Activated CD8-positive, alpha-beta memory T cell treated with anti-CD3 and anti-CD28 coated beads, Interleukin-2, amount 50 U/mL, for 24 hours (primary cell): ENCODE measurements at regions not wholly inside any gene's neighbourhood (a gene's known extent, or its start where the extent isn't known, plus 50 kb on each side); places are given as distances from the start of the nearest gene placed in this dataset.
"Not testable (repeated sequence)": the region's sequence is repeated elsewhere in the genome, so short reads cannot be mapped to it uniquely, and the experiment has no call there.

Experiments
- DNase-seq: peaks from one replicate; pipeline ENCODE4 v3.0.0-alpha.2; 2020; ENCODE audit errors: extremely low read depth

GRCh38 chr10:44278837-44279324, 106.0 kb downstream of the CXCL12 start:
- no peak for DNase-seq

- not testable (repeated sequence) for DNase-seq
These were observed 116.4 kb downstream of the CXCL12 start for GRCh38 chr10:44268435-44268948.

DNA sequence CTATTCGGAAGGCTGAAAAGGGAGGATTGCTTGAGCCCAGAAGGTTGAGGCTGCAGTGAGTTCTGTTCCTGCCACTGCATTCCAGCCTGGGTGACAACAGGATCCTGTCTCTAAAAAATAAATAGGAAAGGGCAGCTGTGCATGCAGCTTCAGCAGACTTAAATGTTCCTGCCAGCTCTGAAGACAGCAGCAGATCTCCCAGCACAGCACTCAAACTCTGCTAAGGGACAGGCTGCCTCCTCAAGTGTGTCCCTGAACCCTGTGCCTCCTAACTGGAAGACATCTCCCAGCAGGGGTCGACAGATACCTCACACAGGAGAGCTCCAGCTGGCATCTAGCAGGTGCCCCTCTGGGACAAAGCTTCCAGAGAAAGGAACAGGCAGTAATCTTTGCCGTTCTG, 117.9 kb downstream of the CXCL12 start:
- no peak for DNase-seq

GRCh38 chr10:44264244-44264643, 120.7 kb downstream of the CXCL12 start:
- no peak for DNase-seq

GRCh38 chr10:44263771-44264170, 121.1 kb downstream of the CXCL12 start:
- no peak for DNase-seq

DNA sequence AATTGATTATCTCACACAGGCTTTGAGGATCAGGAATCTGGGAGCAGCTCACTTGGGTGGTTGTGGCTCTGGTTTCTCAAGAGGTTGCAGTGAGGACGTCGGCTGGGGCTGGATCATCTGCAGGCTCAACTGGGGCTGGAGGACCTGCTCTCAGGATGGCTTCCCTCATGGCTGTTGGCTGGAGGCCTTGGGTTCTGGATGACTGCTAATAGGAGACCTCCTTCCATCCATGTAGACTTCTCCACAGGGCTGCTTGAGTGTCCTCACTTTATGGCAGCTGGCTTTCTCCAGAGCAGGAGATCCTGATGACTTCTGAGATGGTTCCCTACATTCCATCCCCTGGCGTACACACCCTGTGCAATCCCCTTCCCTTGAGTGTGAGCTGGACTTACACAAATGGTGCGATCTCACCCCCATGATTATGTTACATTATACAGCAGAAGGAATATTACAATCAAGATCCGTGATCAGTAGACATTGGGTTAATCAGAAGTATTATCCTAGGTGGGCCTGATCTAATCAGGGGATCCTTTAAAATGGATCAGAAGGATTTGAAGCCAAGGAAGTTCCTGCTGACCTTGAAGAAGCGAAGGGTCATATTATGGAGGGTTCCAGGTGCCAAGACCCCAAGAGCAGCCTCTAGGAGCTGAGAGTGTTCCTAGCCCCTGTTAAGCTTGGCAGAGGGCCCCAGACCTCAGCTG, 122.2 kb downstream of the CXCL12 start:
- DNase-seq: no peak

DNA sequence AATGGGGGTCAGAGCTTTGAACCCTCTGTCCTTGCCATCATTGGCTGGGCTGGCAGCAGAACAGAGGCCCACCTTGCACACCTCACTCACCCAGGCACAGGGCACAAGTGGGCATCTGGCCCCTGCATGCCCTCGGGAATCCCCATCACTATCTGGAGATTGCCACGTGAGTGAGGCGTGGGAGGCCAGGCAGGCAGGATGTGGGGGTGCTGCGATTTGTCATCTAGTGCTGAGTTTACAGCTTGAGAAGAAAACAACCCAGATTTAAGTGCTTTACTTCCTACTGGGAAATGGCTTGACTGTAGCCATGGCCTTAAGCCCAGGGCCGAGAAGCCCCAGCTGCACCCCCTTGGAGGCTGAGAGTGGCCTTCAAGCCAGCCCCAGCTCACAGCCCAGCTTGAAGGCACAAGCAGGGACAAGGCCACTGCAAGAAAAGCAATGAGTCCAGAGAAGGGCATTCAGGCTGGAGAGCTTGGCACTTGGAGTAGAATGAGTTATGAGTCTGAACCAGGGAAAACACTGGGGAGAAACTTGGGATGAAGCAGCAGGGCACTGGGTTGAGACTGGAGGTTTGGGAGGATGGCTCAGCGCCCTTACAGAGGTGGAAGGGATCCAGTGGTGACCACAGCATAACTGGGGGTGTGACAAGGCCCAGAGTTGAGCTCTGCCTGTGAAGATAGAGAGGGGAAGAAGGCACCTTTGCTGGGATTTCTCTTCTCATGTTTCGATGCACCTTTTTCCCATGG, 123.0 kb downstream of the CXCL12 start:
- no peak for DNase-seq

- no peak for DNase-seq
These were observed 123.6 kb downstream of the CXCL12 start for GRCh38 chr10:44261296-44261695.

- DNase-seq: no peak
These were observed 124.5 kb downstream of the CXCL12 start for GRCh38 chr10:44260286-44260928.

DNA sequence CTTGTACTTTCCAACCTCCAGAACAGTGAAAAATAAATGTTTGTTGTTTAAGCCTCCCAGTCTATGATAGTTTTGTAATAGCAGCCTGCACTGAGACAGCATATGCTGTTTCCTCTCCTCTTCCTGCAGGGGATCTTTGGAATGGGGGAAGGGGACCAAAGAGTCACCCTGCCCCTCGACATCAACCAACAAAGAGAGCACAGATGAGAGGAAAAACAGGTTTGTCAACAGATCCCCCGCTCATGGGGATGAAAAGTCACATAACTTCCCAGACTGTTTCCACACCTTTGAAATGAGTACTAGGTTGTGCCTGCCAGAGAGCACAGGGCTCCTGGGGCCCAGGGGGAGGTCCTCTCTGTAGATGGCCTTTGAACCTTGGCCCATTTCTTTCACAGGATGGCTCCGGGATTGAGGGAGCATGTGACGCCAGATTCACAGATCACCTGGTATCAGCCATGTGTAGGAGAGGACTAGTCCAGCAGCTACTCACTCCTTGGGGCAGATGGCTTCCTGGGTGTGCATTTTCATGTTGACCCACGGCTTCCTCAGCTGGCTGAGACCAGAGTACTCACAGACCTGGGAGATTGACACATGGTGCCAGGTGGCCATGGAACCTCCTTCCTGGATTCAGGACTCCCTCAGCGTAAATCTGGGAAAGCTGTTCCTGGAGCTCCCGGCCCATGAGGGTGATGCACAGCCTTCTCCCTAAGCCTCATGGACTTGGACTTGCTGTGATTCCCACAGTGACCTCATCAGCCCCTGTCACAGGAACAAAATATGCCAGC, 125.6 kb downstream of the CXCL12 start:
- DNase-seq: no peak

- no peak for DNase-seq
These were observed 126.3 kb downstream of the CXCL12 start for GRCh38 chr10:44258460-44259089.

DNA sequence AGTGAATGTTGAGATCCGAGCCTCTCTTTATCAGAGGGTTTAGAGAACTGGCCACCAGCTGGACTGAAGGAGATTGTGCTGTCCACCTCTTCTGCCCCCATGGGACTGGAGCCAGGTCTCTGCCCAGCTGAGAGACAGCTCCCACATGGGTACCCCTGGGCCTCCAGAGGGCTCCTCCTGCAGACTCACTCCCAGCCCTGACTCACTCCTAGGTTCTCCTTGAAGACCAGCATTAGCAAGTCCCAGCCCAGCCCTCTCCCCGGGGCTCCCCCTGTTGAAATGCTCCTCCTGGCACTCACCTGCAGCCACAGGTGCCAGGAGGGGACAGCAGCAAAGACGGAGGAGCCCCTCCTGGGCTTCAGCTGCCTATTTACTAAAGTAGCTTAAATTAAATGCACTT, 126.9 kb downstream of the CXCL12 start:
- no peak for DNase-seq

DNA sequence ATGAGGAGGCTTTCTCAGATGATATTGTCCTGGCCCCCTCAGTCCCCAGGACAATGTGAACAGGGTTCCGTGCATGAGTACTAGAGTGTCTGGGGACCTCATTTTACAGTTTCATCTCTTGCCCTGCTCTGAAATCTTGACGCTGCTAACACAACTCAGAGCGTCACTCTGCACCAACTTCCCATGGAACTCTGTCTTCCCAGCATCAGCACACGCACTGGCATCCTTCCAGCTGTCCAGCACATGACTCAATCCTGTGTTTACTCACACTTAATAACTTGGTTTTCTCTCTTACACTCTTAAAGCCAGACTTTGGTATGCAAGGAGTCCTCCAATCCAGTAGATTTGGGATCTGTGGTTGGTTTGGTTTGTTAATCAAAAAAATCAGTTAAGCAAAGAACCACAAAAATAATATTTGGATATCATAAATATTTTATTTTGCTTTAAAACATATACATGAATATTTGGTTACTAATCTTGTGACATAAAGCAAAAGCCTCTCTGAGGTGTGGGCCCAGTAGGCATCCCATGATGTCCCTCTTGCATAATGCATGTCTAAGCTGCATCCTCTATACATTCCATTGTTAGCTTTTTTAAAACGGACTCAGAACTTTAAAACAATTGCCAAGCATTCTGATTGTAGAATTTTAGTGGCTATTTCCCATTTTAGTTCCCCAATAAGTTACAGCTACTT, 131.0 kb downstream of the CXCL12 start:
- DNase-seq: no peak

- DNase-seq: not testable (repeated sequence)
These were observed 132.3 kb downstream of the CXCL12 start for GRCh38 chr10:44252631-44253030.

GRCh38 chr10:44249933-44250332, 135.0 kb downstream of the CXCL12 start:
- DNase-seq: not testable (repeated sequence)

DNA sequence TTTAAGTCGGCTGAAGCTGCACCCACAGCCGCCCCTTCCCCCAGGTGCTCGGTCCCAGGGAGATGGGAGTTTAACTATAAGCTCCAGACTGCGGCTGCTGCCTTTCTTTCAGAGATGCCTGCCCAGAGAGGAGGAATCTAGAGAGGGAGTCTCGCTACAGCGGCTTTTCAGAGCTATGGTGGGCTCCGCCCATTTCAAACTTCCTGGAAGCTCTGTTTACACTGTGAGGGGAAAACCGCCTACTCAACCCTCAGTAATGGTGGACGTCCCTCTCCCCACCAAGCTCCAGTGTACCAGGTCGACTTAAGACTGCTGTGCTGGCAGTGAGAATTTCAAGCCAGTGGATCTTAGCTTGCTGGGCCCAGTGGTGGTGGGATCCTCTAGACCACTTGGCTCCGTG, 135.4 kb downstream of the CXCL12 start:
- DNase-seq: no peak

DNA sequence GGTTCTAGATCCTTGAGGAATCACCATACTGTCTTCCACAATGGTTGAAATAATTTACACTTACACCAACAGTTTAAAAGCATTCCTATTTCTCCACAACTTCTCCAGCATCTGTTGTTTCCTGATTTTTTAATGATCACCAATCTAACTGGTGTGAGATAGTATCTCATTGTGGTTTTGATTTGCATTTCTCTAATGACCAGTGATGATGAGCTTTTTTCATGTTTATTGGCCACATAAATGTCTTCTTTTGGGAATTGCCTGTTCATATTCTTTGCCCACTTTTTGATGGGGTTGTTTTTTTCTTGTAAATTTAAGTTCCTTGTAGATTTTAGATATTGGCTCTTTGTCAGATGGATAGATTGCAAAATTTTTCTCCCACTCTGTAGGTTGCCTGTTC, 138.2 kb downstream of the CXCL12 start:
- not testable (repeated sequence) for DNase-seq

- DNase-seq: not testable (repeated sequence)
These were observed 138.6 kb downstream of the CXCL12 start for GRCh38 chr10:44246287-44246686.

DNA sequence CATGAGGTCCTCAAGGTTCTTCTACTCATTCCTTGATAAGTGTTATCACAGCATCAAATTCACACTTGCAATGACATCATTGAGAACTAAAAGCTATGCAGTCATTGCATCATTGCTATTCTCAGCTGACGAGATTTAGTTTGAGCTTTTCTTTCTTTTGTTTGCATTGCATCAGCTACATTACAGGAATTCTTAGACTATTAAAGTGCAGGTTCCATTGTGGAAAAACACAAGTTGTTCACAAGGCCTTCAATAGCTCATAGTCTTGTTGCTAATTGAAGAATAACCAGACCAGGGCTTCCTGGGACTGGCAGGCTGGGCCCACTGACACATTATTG, 139.3 kb downstream of the CXCL12 start:
- DNase-seq: no peak

GRCh38 chr10:44244745-44245600, 139.9 kb downstream of the CXCL12 start:
- DNase-seq: no peak
